Suprapubic skin (tissue), 3 donors: ENCODE measurements at regions not wholly inside any gene's neighbourhood (a gene's known extent, or its start where the extent isn't known, plus 50 kb on each side); places are given as distances from the start of the nearest gene placed in this dataset.

ENCODE experiments used
- CTCF ChIP-seq, 2 donors: fragments of 200-600 bp in 1 of 2; fragments of 450-650 bp in 1 of 2; sonication (generic) in 1 of 2; IDR thresholded peaks; one replicate each; pipeline ENCODE4 v1.5.1; 2016 to 2019; ENCODE audit warnings: antibody characterized with exemption in 2 of 2, mild to moderate bottlenecking in 1 of 2, moderate library complexity in 1 of 2
- EP300 ChIP-seq: sonication (generic); formaldehyde crosslinking; IDR thresholded peaks from one replicate; pipeline ENCODE4 v1.6.1; 2017; ENCODE audit warnings: antibody characterized with exemption
- POLR2A ChIP-seq, 2 donors: fragments of 450-650 bp; IDR thresholded peaks; one replicate each; pipeline ENCODE4 v1.6.1; 2017; ENCODE audit warnings: antibody characterized with exemption in 2 of 2, mild to moderate bottlenecking in 2 of 2, moderate library complexity in 2 of 2

DNA sequence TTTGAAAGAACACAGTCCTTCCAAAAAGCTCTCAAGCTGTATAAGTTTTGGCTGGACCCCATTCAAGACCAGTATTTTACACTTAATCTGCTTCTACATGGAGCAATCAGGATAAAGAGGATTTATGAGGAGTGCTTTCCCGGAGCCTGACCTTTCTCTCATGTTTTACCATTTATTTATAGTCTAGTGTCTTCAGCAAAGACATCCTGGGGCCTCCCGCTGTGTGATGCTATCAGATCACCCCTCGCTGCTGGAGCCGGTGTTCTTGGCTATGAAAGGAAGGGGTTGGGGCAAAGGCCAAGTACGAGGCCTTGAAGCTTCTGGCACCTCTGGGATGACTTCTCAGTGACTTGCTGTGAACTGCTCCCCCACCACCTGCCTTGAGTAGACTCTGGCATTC, 189.6 kb downstream of the ADAMTS15 start:
- TF ChIP-seq CTCF (IDR thresholded peaks at IDR 0.05) (no peak), POLR2A (IDR thresholded peaks at IDR 0.05) (no peak), EP300 (no peak)
